Neural cell (in vitro differentiated cells): ENCODE measurements at regions not wholly inside any gene's neighbourhood (a gene's known extent, or its start where the extent isn't known, plus 50 kb on each side); places are given as distances from the start of the nearest gene placed in this dataset.

Experiments
- CTCF ChIP-seq: fragments of 450-650 bp; IDR thresholded peaks from 2 replicates; pipeline ENCODE4 v1.5.1; 2014; ENCODE audit warnings: antibody characterized with exemption, mild to moderate bottlenecking, moderate library complexity; ENCODE audit not compliant: poor library complexity, severe bottlenecking
- EZH2 ChIP-seq: fragments of 200-600, 300-800 bp; shearing (Covaris generic), sonication (generic); IDR thresholded peaks from 2 replicates; pipeline ENCODE4 v1.6.1; 2014; ENCODE audit warnings: antibody characterized with exemption, low read length, borderline replicate concordance, mild to moderate bottlenecking; ENCODE audit not compliant: insufficient read depth, poor library complexity, severe bottlenecking
- POLR2AphosphoS5 ChIP-seq: IDR thresholded peaks from 2 replicates; pipeline ENCODE4 v1.6.1; 2012
- RAD21 ChIP-seq: fragments of 450-650 bp; conservative IDR thresholded peaks from 2 replicates; pipeline ENCODE4 v1.6.1; 2014; ENCODE audit warnings: antibody characterized with exemption, mild to moderate bottlenecking, moderate library complexity
- REST ChIP-seq: IDR thresholded peaks from 2 replicates; pipeline ENCODE4 v1.6.1; 2012; ENCODE audit warnings: borderline replicate concordance

GRCh38 chr1:4048076-4048475, 148.0 kb upstream of the C1orf174 start:
- TF ChIP-seq CTCF (no peak), EZH2 (no peak), REST (no peak), RAD21 (no peak), POLR2AphosphoS5 (no peak)
